Liver (tissue), 3 donors: ENCODE measurements at regions not wholly inside any gene's neighbourhood (a gene's known extent, or its start where the extent isn't known, plus 50 kb on each side); places are given as distances from the start of the nearest gene placed in this dataset.

Experiments used
- CTCF ChIP-seq: fragments of 150-350 bp; IDR thresholded peaks from 2 replicates; pipeline ENCODE4 v1.5.1; 2017; ENCODE audit warnings: improper control_type of control experiment, low read depth, low read length; ENCODE audit not compliant: missing input control
- JUND ChIP-seq, 2 donors: IDR thresholded peaks; 2 replicates each; pipeline ENCODE4 v1.6.1; 2016; ENCODE audit warnings: antibody characterized with exemption in 2 of 2
- MAX ChIP-seq: IDR thresholded peaks from 2 replicates; pipeline ENCODE4 v1.6.1; 2016; ENCODE audit warnings: antibody characterized with exemption
- RAD21 ChIP-seq, 2 donors: IDR thresholded peaks; 2 replicates each; pipeline ENCODE4 v1.6.1; 2016; ENCODE audit warnings: antibody characterized with exemption in 2 of 2, mild to moderate bottlenecking in 2 of 2
- REST ChIP-seq: IDR thresholded peaks from 2 replicates; pipeline ENCODE4 v1.6.1; 2016; ENCODE audit warnings: antibody characterized with exemption, mild to moderate bottlenecking
- RXRA ChIP-seq, 2 donors: IDR thresholded peaks; 2 replicates each; pipeline ENCODE4 v1.6.1; 2017 to 2018; ENCODE audit warnings: antibody characterized with exemption in 2 of 2, mild to moderate bottlenecking in 1 of 2
- TAF1 ChIP-seq: conservative IDR thresholded peaks from 2 replicates; pipeline ENCODE4 v1.6.1; 2016; ENCODE audit warnings: antibody characterized with exemption, mild to moderate bottlenecking
- YY1 ChIP-seq: IDR thresholded peaks from 2 replicates; pipeline ENCODE4 v1.6.1; 2016; ENCODE audit warnings: antibody characterized with exemption, mild to moderate bottlenecking
- ZBTB33 ChIP-seq: IDR thresholded peaks from 2 replicates; pipeline ENCODE4 v1.6.1; 2016; ENCODE audit warnings: antibody characterized with exemption
- donor health status: healthy.
- donor health status: healthy.

- TF ChIP-seq RAD21 (IDR thresholded peaks at IDR 0.05) (no peak), CTCF (no peak), REST (no peak), MAX (no peak), JUND (IDR thresholded peaks at IDR 0.05) (no peak), TAF1 (no peak), RXRA (IDR thresholded peaks at IDR 0.05) (no peak), ZBTB33 (no peak), YY1 (no peak)
Measured at GRCh38 chr16:86299882-86300610, 210.3 kb upstream of the FOXF1 start.
